Type B pancreatic cell (in vitro differentiated cells): ENCODE measurements at regions not wholly inside any gene's neighbourhood (a gene's known extent, or its start where the extent isn't known, plus 50 kb on each side); places are given as distances from the start of the nearest gene placed in this dataset.
A peak's percentile ranks its signal among the peaks of the same experiment; 100 is the strongest.
"Not testable (repeated sequence)": the region's sequence is repeated elsewhere in the genome, so short reads cannot be mapped to it uniquely, and the experiment has no call there.

Experiments
- DNase-seq: peaks from one replicate; pipeline ENCODE4 v3.0.0; 2021; ENCODE audit warnings: mixed read lengths; ENCODE audit not compliant: unreplicated experiment; ENCODE audit errors: extremely low spot score
- H3K27ac Mint-ChIP-seq: 2 replicates; pipeline ENCODE4 v1.8.0; 2021; ENCODE audit warnings: mild to moderate bottlenecking, mixed read lengths
- H3K27me3 Mint-ChIP-seq: 2 replicates; pipeline ENCODE4 v1.8.0; 2021; ENCODE audit warnings: mixed read lengths
- H3K36me3 Mint-ChIP-seq: 2 replicates; pipeline ENCODE4 v1.8.0; 2021; ENCODE audit warnings: mixed read lengths
- H3K4me1 Mint-ChIP-seq: one replicate; pipeline ENCODE4 v1.8.0; 2021; ENCODE audit warnings: mixed read lengths; ENCODE audit not compliant: unreplicated experiment
- H3K4me3 Mint-ChIP-seq: 2 replicates; pipeline ENCODE4 v1.8.0; 2021; ENCODE audit warnings: mild to moderate bottlenecking, mixed read lengths
- H3K9me3 Mint-ChIP-seq: 2 replicates; pipeline ENCODE4 v1.8.0; 2021; ENCODE audit warnings: mixed read lengths
- TF ChIP-seq, protein P1 (sequence below): fragments of 200-600 bp; sonication (generic); conservative IDR thresholded peaks from 2 replicates; pipeline ENCODE4 v1.5.0; 2021; ENCODE audit warnings: antibody characterized with exemption, mild to moderate bottlenecking

- peaks cover 15% of the 10 kb centered on the region for H3K9me3 Mint-ChIP-seq
- no peaks in the 10 kb centered on the region for H3K36me3 Mint-ChIP-seq
- no peak overlapping the region for H3K4me3 Mint-ChIP-seq
- no peak overlapping the region for H3K27ac Mint-ChIP-seq
- H3K27me3 Mint-ChIP-seq = peaks cover 61% of the 10 kb centered on the region
- DNase-seq = no peak
- TF ChIP-seq, protein P1, sequence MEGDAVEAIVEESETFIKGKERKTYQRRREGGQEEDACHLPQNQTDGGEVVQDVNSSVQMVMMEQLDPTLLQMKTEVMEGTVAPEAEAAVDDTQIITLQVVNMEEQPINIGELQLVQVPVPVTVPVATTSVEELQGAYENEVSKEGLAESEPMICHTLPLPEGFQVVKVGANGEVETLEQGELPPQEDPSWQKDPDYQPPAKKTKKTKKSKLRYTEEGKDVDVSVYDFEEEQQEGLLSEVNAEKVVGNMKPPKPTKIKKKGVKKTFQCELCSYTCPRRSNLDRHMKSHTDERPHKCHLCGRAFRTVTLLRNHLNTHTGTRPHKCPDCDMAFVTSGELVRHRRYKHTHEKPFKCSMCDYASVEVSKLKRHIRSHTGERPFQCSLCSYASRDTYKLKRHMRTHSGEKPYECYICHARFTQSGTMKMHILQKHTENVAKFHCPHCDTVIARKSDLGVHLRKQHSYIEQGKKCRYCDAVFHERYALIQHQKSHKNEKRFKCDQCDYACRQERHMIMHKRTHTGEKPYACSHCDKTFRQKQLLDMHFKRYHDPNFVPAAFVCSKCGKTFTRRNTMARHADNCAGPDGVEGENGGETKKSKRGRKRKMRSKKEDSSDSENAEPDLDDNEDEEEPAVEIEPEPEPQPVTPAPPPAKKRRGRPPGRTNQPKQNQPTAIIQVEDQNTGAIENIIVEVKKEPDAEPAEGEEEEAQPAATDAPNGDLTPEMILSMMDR = no peak
- peaks cover 17% of the 10 kb centered on the region for H3K4me1 Mint-ChIP-seq
Measured at GRCh38 chr1:38481871-38482826, 377.4 kb downstream of the RRAGC start.

GRCh38 chr1:38479662-38480061 lies 379.9 kb downstream of the RRAGC start:
- H3K27me3 Mint-ChIP-seq = peaks cover 66% of the 10 kb centered on the region
- H3K27ac Mint-ChIP-seq, DNase-seq, H3K36me3 Mint-ChIP-seq, H3K4me3 Mint-ChIP-seq: not testable (repeated sequence)
- peaks cover 15% of the 10 kb centered on the region for H3K9me3 Mint-ChIP-seq
- peaks cover 18% of the 10 kb centered on the region for H3K4me1 Mint-ChIP-seq

DNA sequence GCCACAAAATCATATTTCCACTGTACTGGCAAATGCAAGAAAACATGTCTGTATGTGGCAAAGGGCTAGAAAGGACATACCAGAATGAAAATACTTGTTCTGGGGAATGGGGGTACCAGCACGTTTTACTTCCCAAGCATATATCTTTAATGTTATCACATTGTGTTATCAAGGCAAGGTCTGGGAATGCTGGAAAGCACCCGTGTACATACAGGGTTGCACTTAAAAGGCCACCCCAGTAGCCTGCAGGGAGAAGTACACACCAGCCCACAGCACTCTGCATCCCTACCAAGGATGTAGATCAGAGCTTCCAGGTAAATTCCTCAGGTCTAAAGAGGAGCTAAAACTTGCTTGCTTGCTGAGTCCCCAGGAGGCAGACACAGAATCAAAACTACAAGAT lies 381.8 kb downstream of the RRAGC start:
- TF ChIP-seq, protein P1 = no peak
- Mint-ChIP-seq H3K27me3 (peaks cover 75% of the 10 kb centered on the region), H3K4me3 (no peak overlapping the region), H3K36me3 (no peaks in the 10 kb centered on the region), H3K9me3 (peaks cover 15% of the 10 kb centered on the region), H3K27ac (no peak overlapping the region), H3K4me1 (peaks cover 18% of the 10 kb centered on the region)
- DNase-seq = no peak

- TF ChIP-seq, protein P1 = no peak
- DNase-seq = no peak
- H3K4me3 Mint-ChIP-seq = peak overlapping the region; percentile 82
- H3K27me3 Mint-ChIP-seq = peaks cover 79% of the 10 kb centered on the region
- H3K36me3 Mint-ChIP-seq = no peaks in the 10 kb centered on the region
- peak overlapping the region; percentile 35 for H3K27ac Mint-ChIP-seq
- H3K9me3 Mint-ChIP-seq = peaks cover 15% of the 10 kb centered on the region
- H3K4me1 Mint-ChIP-seq = peaks cover 18% of the 10 kb centered on the region
Measured at GRCh38 chr1:38476850-38477178, 382.8 kb downstream of the RRAGC start.

- DNase-seq = no peak
- peak overlapping the region; percentile 35 for H3K27ac Mint-ChIP-seq
- H3K4me1 Mint-ChIP-seq = peaks cover 18% of the 10 kb centered on the region
- no peaks in the 10 kb centered on the region for H3K36me3 Mint-ChIP-seq
- peaks cover 15% of the 10 kb centered on the region for H3K9me3 Mint-ChIP-seq
- TF ChIP-seq, protein P1 = no peak
- peaks cover 78% of the 10 kb centered on the region for H3K27me3 Mint-ChIP-seq
- peak overlapping the region; percentile 82 for H3K4me3 Mint-ChIP-seq
Measured at GRCh38 chr1:38476111-38476849, 383.3 kb downstream of the RRAGC start.

DNA sequence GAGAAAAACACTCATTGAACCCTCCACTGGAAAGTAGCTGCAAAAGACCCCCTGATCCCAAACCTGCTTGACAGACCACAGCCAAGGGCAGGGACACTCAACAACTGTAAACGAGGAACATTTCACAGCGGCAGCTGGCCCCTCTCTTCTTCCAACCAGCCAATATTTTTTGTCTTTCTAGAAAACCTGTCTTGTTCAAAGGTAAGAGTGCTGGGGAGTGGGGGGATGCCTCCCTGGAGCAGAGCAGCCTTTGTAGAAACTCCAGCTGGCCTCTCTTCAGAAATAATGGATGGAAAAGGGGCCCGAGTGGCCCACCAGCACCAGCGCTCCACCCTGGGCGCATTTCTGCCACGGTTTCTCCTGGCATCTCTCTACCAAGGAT lies 384.0 kb downstream of the RRAGC start:
- Mint-ChIP-seq H3K36me3 (no peaks in the 10 kb centered on the region), H3K9me3 (peaks cover 15% of the 10 kb centered on the region), H3K27me3 (peaks cover 78% of the 10 kb centered on the region), H3K4me3 (peak overlapping the region; percentile 61), H3K27ac (no peak overlapping the region), H3K4me1 (peaks cover 18% of the 10 kb centered on the region)
- no peak for DNase-seq
- TF ChIP-seq, protein P1 = no peak
